ENCODE measurements at regions not wholly inside any gene's neighbourhood (a gene's known extent, or its start where the extent isn't known, plus 50 kb on each side); places are given as distances from the start of the nearest gene placed in this dataset.

DNA sequence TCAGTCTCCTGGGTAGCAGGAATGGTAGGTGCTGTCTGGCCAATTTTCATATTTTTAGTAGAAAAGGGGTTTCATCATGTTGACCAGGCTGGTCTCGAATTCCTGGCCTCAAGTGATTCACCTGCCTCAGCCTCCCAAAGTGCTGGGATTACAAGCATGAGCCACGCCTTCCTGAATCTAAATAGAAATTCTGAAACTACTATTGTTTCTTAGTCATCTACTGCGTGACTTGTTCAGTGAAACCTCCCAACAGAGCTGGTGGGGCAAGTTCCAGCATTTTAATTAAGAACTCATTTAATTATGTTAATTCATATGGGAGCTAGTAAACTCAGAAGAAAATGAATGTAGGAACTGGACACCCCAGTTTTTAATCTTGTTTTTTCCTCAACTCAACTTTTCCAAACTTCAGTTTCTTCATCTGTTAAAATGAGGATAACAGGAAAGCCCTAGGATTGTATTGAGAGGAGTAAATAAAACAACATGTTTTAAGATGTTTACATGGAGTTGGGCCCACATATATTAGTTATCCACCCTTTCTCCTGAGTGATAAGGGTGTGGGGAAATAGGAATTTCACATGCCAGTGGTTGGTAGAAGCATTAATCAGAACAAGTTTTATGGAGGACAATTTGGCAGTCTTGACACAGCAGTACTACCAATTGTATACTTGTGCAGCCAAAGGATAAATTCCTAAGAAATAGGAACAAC, 335.8 kb upstream of the E2F7 start:
- DNase-seq: no peak

- no peak for DNase-seq
Observed at GRCh38 chr12:77392467-77393088, 327.2 kb upstream of the E2F7 start.

- DNase-seq: no peak
Observed at GRCh38 chr12:77388445-77389265, 323.3 kb upstream of the E2F7 start.

DNA sequence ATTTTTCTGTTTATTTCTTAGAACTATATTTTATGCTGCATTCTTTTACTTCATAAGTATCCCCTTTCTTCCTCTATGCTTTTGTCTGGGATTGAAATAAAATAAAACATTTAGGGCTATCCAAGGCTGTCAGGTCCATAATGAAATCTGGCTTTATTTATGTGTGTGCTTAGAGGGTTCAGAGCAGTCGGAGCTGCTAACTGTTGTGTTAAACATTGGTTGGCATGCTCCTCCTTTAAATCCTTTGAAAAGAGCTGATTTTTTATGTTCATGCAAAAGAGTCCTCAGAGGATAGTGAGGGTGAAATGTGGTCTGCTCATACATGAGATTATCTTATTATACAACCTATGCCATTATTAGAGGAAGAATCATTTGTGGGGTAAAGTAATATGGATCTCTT, 322.3 kb upstream of the E2F7 start:
- DNase-seq: no peak

- no peak for DNase-seq
Observed at GRCh38 chr12:77387214-77387613, 321.8 kb upstream of the E2F7 start.

DNA sequence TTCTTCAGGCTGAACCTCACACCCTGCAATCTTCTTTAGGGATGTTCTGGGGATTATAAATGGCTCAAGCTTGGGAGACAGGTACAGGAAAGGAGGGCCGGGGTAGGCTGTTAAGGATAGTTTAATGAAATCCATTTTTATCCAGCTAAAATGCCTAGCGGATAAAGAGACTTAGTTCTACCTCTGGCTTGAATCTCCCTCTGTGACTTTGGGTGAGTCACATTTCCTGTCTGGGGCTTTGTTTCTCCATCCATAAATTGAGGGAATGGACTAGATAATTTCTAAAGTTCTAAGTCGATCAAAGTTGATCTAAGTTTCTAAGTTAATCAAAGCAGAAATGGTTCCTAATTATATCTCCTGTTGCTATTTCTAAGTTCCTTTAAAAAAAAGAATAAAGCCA, 319.6 kb upstream of the E2F7 start:
- DNase-seq: no peak

GRCh38 chr12:77382096-77382742, 316.9 kb upstream of the E2F7 start:
- DNase-seq: peak; percentile 4 to 51 (median 22)

- no peak for DNase-seq
Observed at GRCh38 chr12:77377622-77378021, 312.3 kb upstream of the E2F7 start.

DNA sequence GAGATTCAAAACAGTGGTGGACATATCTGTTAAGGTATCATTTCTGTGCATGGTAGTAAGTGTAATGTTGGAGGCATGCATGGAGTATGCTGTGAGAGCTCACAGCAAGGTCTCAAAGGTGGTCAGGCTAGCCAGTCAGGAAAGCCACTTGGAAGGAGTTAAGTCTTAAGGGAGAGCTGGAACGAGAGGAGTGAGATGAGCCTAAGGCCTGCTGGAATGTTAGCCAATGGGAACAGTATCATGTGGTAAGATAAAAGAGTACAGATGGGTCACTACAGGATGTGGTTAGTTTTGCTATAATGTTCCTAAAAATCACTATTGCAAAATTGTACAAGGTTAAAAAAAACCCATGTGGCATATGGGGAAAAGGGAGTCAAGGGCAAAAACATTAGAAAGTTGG, 311.7 kb upstream of the E2F7 start:
- peak in 1 of 4 experiments; percentile 4 for DNase-seq

- DNase-seq: no peak
Observed at GRCh38 chr12:77374673-77375072, 309.3 kb upstream of the E2F7 start.

- DNase-seq: no peak
Observed at GRCh38 chr12:77372494-77372893, 307.1 kb upstream of the E2F7 start.

- DNase-seq: no peak
Observed at GRCh38 chr12:77372026-77372425, 306.7 kb upstream of the E2F7 start.

DNA sequence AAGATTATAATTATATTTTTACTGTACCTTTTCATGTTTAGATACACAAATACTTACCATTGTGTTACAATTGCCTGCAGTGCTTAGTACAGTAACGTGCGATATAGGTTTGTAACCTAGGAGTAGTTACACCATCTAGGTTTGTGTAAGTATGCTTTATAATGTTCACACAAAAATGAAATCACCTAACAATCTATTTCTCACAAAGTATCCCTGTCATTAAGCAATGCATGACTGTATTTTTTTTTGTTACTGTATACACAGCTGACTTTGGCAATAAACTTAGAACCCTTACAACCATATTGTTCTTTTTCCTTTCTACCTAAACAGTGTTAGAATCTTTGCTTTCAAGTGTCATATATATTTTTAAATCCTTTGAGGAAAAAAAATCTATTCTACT, 303.0 kb upstream of the E2F7 start:
- no peak for DNase-seq

DNA sequence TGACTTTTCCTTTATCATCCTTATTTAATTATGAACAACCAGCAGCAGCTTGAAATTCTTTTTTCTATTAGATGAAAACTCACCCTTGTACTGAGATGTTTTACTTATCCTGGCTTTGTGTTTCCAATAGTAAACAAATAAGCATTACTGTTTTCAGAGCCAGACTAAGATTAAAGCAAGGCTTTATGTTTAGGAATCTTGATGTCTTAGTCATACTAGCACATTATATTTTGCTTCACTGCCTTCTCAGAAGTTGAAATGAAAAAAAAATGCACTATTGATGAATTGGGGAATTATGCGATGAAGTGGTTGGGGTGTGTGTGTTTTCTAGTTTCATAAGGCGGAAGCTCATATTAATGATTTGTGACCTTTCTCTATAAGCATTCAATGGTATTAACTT, 301.2 kb upstream of the E2F7 start:
- DNase-seq: no peak

DNA sequence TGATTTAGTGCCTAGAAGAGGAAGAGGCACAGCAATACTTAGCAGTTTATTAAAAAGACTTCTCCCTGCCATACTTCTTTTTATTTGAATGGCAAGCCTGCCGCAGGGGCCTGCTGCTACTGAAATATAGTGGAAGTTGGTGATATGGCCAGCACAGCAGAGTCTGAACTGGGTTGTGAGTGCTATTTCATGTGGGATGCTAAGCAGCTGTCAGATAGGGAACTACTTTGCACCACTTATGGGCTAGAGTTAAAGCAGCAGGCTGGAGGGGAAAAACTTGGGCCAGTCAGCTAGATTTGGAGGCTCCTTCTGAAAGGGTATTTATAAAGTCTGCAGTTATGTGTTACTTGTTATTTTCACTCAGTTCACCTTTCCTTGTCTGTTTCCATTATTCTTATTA, 299.0 kb upstream of the E2F7 start:
- no peak for DNase-seq

DNA sequence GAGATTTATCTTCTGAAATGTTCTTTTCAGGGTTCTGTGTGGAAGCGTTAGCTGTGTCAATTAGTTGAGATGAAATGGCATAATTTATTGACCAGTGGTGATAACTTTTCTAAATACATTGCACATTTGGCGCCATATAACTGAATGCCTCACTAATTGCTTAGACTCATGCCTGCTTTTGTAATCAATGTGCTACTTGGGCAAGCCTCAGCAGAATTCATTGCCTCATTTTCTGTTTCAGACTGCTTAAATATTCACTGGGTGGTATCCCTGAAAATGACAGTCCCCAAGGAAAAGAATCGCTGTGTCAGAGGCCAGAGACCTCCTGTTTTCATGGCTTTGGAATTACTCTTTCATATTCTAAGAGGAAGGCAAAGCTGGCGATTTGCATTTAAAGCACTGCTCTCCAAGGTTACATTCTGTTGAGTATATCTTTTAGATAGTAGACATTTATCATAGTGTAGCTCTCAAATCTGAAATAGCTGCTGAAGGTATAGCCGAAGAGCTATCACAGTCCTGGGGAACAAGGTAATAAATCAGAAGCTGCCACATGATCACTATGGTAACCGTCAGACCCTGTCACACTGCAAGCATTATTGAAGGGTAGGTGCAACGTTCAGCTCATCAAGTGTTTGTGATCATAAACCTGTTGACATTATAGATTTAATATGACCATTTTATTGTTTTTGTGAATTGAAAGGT, 297.3 kb upstream of the E2F7 start:
- DNase-seq: no peak

DNA sequence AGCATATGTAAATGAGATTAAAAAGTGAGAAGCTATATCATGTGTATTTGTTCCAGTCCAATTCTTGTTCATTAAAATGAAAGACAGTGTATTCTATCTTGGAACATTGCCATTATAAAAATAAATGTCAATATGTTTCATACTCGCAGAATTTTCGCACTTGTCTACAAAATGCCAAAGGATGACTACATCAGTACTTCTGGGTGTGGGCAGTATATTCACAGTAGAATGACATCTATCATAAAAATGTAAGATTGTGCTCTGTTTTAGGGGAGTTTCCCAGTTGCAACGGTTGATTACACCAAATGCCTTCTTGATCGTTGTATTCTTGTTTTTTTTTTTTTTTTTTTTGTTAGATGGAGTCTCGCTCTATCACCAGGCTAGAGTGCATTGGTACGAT, 292.3 kb upstream of the E2F7 start:
- no peak for DNase-seq

GRCh38 chr12:77354766-77355362, 289.5 kb upstream of the E2F7 start:
- DNase-seq: no peak

DNA sequence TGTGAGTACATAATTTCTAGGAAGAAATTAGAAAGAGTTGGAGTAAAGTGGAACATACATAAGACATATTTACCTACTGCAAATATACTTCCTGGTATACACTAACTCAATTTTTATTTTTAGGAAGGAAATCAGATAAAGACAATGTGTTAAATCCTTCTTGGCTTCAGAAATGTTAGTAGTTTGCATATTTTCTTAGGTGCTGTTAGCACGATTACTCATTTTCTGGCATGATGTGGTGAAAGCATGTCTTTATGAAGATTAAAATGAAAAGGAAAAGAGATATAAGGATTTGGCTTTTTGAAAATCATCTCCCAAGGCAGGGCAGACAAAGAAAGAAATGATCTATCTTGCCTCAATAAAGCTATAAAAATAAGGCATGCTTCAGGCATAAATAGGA, 287.6 kb upstream of the E2F7 start:
- DNase-seq: no peak

GRCh38 chr12:77351860-77352259, 286.5 kb upstream of the E2F7 start:
- DNase-seq: no peak

- no peak for DNase-seq
Observed at GRCh38 chr12:77349689-77350370, 284.5 kb upstream of the E2F7 start.

DNA sequence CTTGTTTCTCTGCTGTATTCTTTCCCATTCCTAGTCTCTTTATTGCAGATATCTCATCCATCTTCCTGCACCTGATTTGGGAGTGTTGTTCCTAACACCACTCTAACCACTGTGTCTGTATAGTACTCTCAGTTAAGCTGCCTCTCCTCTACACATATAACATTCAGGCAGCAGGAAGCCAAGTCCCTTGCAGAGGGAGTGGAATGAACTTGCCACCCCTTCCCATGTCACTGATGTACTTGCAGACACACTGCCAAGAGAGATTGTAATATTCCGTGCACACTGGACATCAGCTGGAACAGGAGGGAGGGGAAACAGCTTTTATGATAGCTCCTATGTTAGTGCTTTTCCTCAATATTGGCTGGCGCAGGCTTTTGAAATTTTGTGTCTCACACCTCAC, 281.6 kb upstream of the E2F7 start:
- DNase-seq: no peak
